ENCODE measurements at regions not wholly inside any gene's neighbourhood (a gene's known extent, or its start where the extent isn't known, plus 50 kb on each side); places are given as distances from the start of the nearest gene placed in this dataset.

GRCh38 chr16:17983114-17983513 is 353.4 kb downstream of the NPIPA8 start:
- no peak for TF ChIP-seq CTCF (IDR thresholded peaks at IDR 0.05; ENCODE audit: extremely low read depth, insufficient read depth, missing control alignments)
- DNase-seq (ENCODE audit: low spot score), result no peak
- in situ Hi-C loops (cut with MboI; ENCODE audit: low pct_unique_long_range_greater_than_20kb, low sequenced_read_pairs, unreplicated experiment), result no loop called here

GRCh38 chr16:17977260-17977659 is 359.3 kb downstream of the NPIPA8 start:
- DNase-seq (ENCODE audit: low spot score), result no peak
- no peak for TF ChIP-seq CTCF (IDR thresholded peaks at IDR 0.05; ENCODE audit: extremely low read depth, insufficient read depth, missing control alignments)
- in situ Hi-C loops (cut with MboI; ENCODE audit: low pct_unique_long_range_greater_than_20kb, low sequenced_read_pairs, unreplicated experiment), result no loop called here

GRCh38 chr16:17972460-17972943 is 364.0 kb downstream of the NPIPA8 start:
- in situ Hi-C loops (cut with MboI; ENCODE audit: low pct_unique_long_range_greater_than_20kb, low sequenced_read_pairs, unreplicated experiment), result no loop called here
- DNase-seq (ENCODE audit: low spot score), result no peak

GRCh38 chr16:17970816-17971331 is 365.7 kb downstream of the NPIPA8 start:
- no peak for DNase-seq (ENCODE audit: low spot score)
- TF ChIP-seq CTCF (IDR thresholded peaks at IDR 0.05; ENCODE audit: extremely low read depth, insufficient read depth, missing control alignments), result no peak

More at GRCh38 chr16:17972460-17972943, 364.0 kb downstream of the NPIPA8 start:
- no peak for TF ChIP-seq CTCF (IDR thresholded peaks at IDR 0.05; ENCODE audit: extremely low read depth, insufficient read depth, missing control alignments)

GRCh38 chr16:17970157-17970765 is 366.3 kb downstream of the NPIPA8 start:
- in situ Hi-C loops (cut with MboI; ENCODE audit: low pct_unique_long_range_greater_than_20kb, low sequenced_read_pairs, unreplicated experiment), result no loop called here
- TF ChIP-seq CTCF (IDR thresholded peaks at IDR 0.05; ENCODE audit: extremely low read depth, insufficient read depth, missing control alignments), result no peak
- DNase-seq (ENCODE audit: low spot score), result no peak

More at GRCh38 chr16:17970816-17971331, 365.7 kb downstream of the NPIPA8 start:
- in situ Hi-C loops (cut with MboI; ENCODE audit: low pct_unique_long_range_greater_than_20kb, low sequenced_read_pairs, unreplicated experiment), result no loop called here

- no peak for TF ChIP-seq CTCF (IDR thresholded peaks at IDR 0.05; ENCODE audit: extremely low read depth, insufficient read depth, missing control alignments)
- in situ Hi-C loops (cut with MboI; ENCODE audit: low pct_unique_long_range_greater_than_20kb, low sequenced_read_pairs, unreplicated experiment), result no loop called here
- DNase-seq (ENCODE audit: low spot score), result no peak
Observed at GRCh38 chr16:17965133-17965900, 371.2 kb downstream of the NPIPA8 start.

All from GM13977 (cell line).